Gastroesophageal sphincter (tissue), 3 donors: ENCODE measurements at regions not wholly inside any gene's neighbourhood (a gene's known extent, or its start where the extent isn't known, plus 50 kb on each side); places are given as distances from the start of the nearest gene placed in this dataset.
"Not testable (repeated sequence)": the region's sequence is repeated elsewhere in the genome, so short reads cannot be mapped to it uniquely, and the experiment has no call there.

Experiments used
- CTCF ChIP-seq, 4 experiments: fragments of 200-600 bp in 2 of 4; fragments of 450-650 bp in 2 of 4; sonication (generic) in 1 of 4; IDR thresholded peaks; one replicate each; pipeline ENCODE4 v1.5.1; 2017 to 2019; ENCODE audit warnings: antibody characterized with exemption in 4 of 4, mild to moderate bottlenecking in 2 of 4, moderate library complexity in 2 of 4
- POLR2A ChIP-seq, 2 donors: fragments of 450-650 bp; IDR thresholded peaks; one replicate each; pipeline ENCODE4 v1.6.1; 2017; ENCODE audit warnings: antibody characterized with exemption in 2 of 2, mild to moderate bottlenecking in 2 of 2, moderate library complexity in 1 of 2

GRCh38 chr1:196002296-196002695, 605.9 kb downstream of the KCNT2 start:
- not testable (repeated sequence) for TF ChIP-seq POLR2A, CTCF (IDR thresholded peaks at IDR 0.05)
